B cell (primary cell): ENCODE measurements at regions not wholly inside any gene's neighbourhood (a gene's known extent, or its start where the extent isn't known, plus 50 kb on each side); places are given as distances from the start of the nearest gene placed in this dataset.

Source experiments
- ATAC-seq: fragments of 200-7000 bp; cut with Tn5 transposase; one replicate; pipeline ENCODE4 v1.10.0; 2021; ENCODE audit warnings: low read depth, mild to moderate bottlenecking, moderate number of reproducible peaks, moderate library complexity
- CTCF ChIA-PET: fragments of 350-600 bp; sonication (Branson Sonifier 250); formaldehyde crosslinking; loops from one replicate; lab custom pipeline; 2021; ENCODE audit warnings: antibody characterized with exemption, inconsistent platforms; lab: Charles Lee
- POLR2A ChIA-PET: fragments of 350-600 bp; sonication (Branson Sonifier 250); formaldehyde crosslinking; loops from one replicate; lab custom pipeline; 2021; ENCODE audit warnings: antibody characterized with exemption; lab: Charles Lee
- DNase-seq: peaks from one replicate; pipeline ENCODE4 v3.0.0; 2013
- H2AFZ ChIP-seq: 2 replicates; pipeline ENCODE4 v1.6.1; 2012; ENCODE audit warnings: mild to moderate bottlenecking, low read depth, low read length; ENCODE audit not compliant: insufficient read depth, poor library complexity, severe bottlenecking
- H3K27ac ChIP-seq, 2 donors: 1 replicate in 1 of 2; 2 replicates in 1 of 2; pipeline ENCODE4 v1.5.1; 2012 to 2013; ENCODE audit warnings: low read length in 2 of 2, mild to moderate bottlenecking in 2 of 2, moderate library complexity in 1 of 2
- H3K27me3 ChIP-seq, 4 experiments: fragments of 200-600 bp in 1 of 4; sonication (generic) in 1 of 4; replicated peaks in 1 of 4; 1 replicate in 2 of 4; 2 replicates in 2 of 4; pipeline versions ENCODE4 v1.6.1 to v1.7.0; 2013 to 2016; ENCODE audit warnings: low read length in 3 of 4, mild to moderate bottlenecking in 2 of 4, mixed read lengths in 1 of 4, moderate library complexity in 1 of 4; ENCODE audit not compliant: insufficient read depth in 4 of 4, control insufficient read depth in 3 of 4; ENCODE audit errors: control extremely low read depth in 1 of 4
- H3K36me3 ChIP-seq, 2 experiments: replicated peaks in 1 of 2; 1 replicate in 1 of 2; 2 replicates in 1 of 2; pipeline versions ENCODE4 v1.6.1 to v1.7.1; 2013; ENCODE audit warnings: low read length in 1 of 2; ENCODE audit not compliant: insufficient read depth in 2 of 2, control insufficient read depth in 1 of 2; ENCODE audit errors: control extremely low read depth in 1 of 2, extremely low read depth in 1 of 2
- H3K4me1 ChIP-seq, 2 donors: fragments of 200-600 bp in 1 of 2; sonication (generic) in 1 of 2; 1 replicate in 1 of 2; 2 replicates in 1 of 2; pipeline versions ENCODE4 v1.5.1 to v1.6.1; 2013 to 2017; ENCODE audit warnings: low read length in 2 of 2; ENCODE audit not compliant: control insufficient read depth in 2 of 2, insufficient read depth in 2 of 2
- H3K4me2 ChIP-seq: replicated peaks from 2 replicates; pipeline ENCODE3; 2012; ENCODE audit warnings: mild to moderate bottlenecking, low read depth, low read length; ENCODE audit not compliant: poor library complexity, severe bottlenecking
- H3K4me3 ChIP-seq, 5 experiments: fragments of 200-600 bp in 1 of 5; sonication (generic) in 1 of 5; 1 replicate in 3 of 5; 2 replicates in 2 of 5; pipeline versions ENCODE4 v1.5.1 to v1.7.0; 2011 to 2016; ENCODE audit warnings: low read length in 4 of 5, mild to moderate bottlenecking in 4 of 5, low read depth in 2 of 5, control low read depth in 1 of 5, moderate library complexity in 1 of 5; ENCODE audit not compliant: insufficient read depth in 1 of 5; ENCODE audit errors: control extremely low read depth in 1 of 5, extremely low read depth in 1 of 5
- H3K79me2 ChIP-seq: fragments of 200-600 bp; sonication (generic); one replicate; pipeline ENCODE4 v1.6.0; 2016; ENCODE audit warnings: low read length; ENCODE audit not compliant: control insufficient read depth, insufficient read depth
- H3K9ac ChIP-seq: fragments of 200-600 bp; sonication (generic); 2 replicates; pipeline ENCODE4 v1.6.1; 2017; ENCODE audit warnings: mild to moderate bottlenecking, low read length, moderate library complexity
- H3K9me3 ChIP-seq, 3 donors: one replicate each; pipeline versions ENCODE4 v1.6.1 to v1.7.1; 2013; ENCODE audit warnings: low read length in 2 of 3; ENCODE audit not compliant: control insufficient read depth in 2 of 3, insufficient read depth in 1 of 3; ENCODE audit errors: control extremely low read depth in 1 of 3
- H4K20me1 ChIP-seq: 2 replicates; pipeline ENCODE4 v1.6.0; 2012; ENCODE audit warnings: mild to moderate bottlenecking, low read length; ENCODE audit not compliant: insufficient read depth, control insufficient read depth, poor library complexity, severe bottlenecking
- H3K27ac Mint-ChIP-seq: one replicate; pipeline ENCODE4 v1.8.0; 2021; ENCODE audit warnings: mixed read lengths
- H3K27me3 Mint-ChIP-seq: one replicate; pipeline ENCODE4 v1.8.0; 2021; ENCODE audit warnings: mixed read lengths
- H3K4me1 Mint-ChIP-seq: one replicate; pipeline ENCODE4 v1.8.0; 2021; ENCODE audit warnings: mixed read lengths
- H3K4me3 Mint-ChIP-seq: one replicate; pipeline ENCODE4 v1.8.0; 2021; ENCODE audit warnings: mixed read lengths
- H3K9me3 Mint-ChIP-seq: one replicate; pipeline ENCODE4 v1.8.0; 2022; ENCODE audit warnings: mixed read lengths; ENCODE audit not compliant: insufficient read depth
- EZH2 ChIP-seq: IDR thresholded peaks from 2 replicates; pipeline ENCODE4 v1.6.1; 2012; ENCODE audit warnings: borderline replicate concordance, low read depth, mild to moderate bottlenecking, moderate library complexity, low read length; ENCODE audit not compliant: insufficient read depth, poor library complexity, severe bottlenecking
- WGBS: methylation state at CpG from one replicate; pipeline ENCODE4 v1.1.5; 2013; ENCODE audit warnings: missing lambda C conversion rate; ENCODE audit not compliant: insufficient coverage; 5-methylcytosine and 5-hydroxymethylcytosine counted together
- intact Hi-C: fragments of 100-400 bp; cut with micrococcal nuclease; formaldehyde crosslinking; loops from one replicate; pipeline ENCODE4 v1.10.0; 2022
- TF ChIP-seq, protein P1 (sequence below): fragments of 200-600 bp; IDR thresholded peaks from one replicate; pipeline ENCODE4 v1.8.0; 2022; ENCODE audit warnings: antibody characterized with exemption, mild to moderate bottlenecking

DNA sequence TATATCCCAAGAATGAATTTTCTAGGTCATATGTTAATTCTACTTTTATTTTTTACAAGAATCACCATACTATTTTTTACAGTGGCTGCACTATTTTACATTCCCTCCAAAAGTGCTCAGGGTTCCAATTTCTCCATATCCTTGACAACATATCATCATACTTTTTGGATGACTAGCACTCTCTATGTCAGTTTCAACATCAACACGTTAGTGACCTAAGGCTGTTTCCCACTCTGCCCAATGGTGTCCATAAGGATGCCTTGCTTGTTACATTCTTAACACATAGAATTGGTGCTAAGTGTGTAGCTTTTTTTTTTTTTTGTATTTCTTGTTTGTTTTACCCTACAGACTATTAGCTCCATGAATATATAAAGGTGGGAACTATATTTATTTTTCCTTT lies 175.4 kb downstream of the PCDH10 start:
- Histone ChIP-seq H3K4me3 (no peak overlapping the region), H3K27ac (no peak overlapping the region), H3K79me2 (no peaks in the 10 kb centered on the region), H3K9ac (no peak overlapping the region), H3K4me1 (no peaks in the 10 kb centered on the region), H4K20me1 (no peaks in the 10 kb centered on the region), H3K27me3 (no peaks in the 10 kb centered on the region), H3K36me3 (no peaks in the 10 kb centered on the region), H3K4me2 (no peak overlapping the region), H2AFZ (no peak overlapping the region), H3K9me3 (no peaks in the 10 kb centered on the region)
- ATAC-seq = no peak
- H3K27me3 Mint-ChIP-seq = no peaks in the 10 kb centered on the region
- H3K27ac Mint-ChIP-seq = no peak overlapping the region
- intact Hi-C loops = no loop called here
- no peak for DNase-seq
- TF ChIP-seq, protein P1, sequence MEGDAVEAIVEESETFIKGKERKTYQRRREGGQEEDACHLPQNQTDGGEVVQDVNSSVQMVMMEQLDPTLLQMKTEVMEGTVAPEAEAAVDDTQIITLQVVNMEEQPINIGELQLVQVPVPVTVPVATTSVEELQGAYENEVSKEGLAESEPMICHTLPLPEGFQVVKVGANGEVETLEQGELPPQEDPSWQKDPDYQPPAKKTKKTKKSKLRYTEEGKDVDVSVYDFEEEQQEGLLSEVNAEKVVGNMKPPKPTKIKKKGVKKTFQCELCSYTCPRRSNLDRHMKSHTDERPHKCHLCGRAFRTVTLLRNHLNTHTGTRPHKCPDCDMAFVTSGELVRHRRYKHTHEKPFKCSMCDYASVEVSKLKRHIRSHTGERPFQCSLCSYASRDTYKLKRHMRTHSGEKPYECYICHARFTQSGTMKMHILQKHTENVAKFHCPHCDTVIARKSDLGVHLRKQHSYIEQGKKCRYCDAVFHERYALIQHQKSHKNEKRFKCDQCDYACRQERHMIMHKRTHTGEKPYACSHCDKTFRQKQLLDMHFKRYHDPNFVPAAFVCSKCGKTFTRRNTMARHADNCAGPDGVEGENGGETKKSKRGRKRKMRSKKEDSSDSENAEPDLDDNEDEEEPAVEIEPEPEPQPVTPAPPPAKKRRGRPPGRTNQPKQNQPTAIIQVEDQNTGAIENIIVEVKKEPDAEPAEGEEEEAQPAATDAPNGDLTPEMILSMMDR = no peak
- no peak for TF ChIP-seq EZH2
- H3K9me3 Mint-ChIP-seq = no peaks in the 10 kb centered on the region
- no peaks in the 10 kb centered on the region for H3K4me1 Mint-ChIP-seq
- WGBS = no CpG with 5 or more reads among the region's 1 CpG
- POLR2A ChIA-PET = no interaction called here
- CTCF ChIA-PET = no interaction called here
- H3K4me3 Mint-ChIP-seq = no peak overlapping the region

DNA sequence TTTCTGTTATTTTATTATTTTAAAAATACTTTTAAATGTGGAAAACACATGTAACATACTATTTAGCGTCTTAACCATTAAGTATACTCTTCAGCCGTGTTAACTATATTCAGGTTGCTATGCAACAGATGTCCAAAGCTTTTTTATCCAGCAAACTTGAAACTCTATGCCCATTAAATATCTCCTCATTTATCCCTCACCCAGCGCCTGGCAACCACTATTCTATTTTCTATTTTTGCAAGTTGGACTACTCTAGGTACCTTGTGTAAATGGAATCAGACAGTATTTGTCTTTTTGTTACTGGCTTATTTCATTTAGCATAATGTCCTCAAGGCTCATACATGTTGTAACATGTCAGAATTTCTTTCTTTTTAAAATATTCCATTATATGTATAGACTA lies 174.6 kb downstream of the PCDH10 start:
- no peak for DNase-seq
- Histone ChIP-seq H2AFZ (no peak overlapping the region), H3K4me3 (no peak overlapping the region), H4K20me1 (no peaks in the 10 kb centered on the region), H3K79me2 (no peaks in the 10 kb centered on the region), H3K9ac (no peak overlapping the region), H3K36me3 (no peaks in the 10 kb centered on the region), H3K9me3 (no peaks in the 10 kb centered on the region), H3K27ac (no peak overlapping the region), H3K4me1 (no peaks in the 10 kb centered on the region), H3K4me2 (no peak overlapping the region), H3K27me3 (no peaks in the 10 kb centered on the region)
- CTCF ChIA-PET = no interaction called here
- 100% methylated on average over 2 of the region's 3 CpGs for WGBS
- Mint-ChIP-seq H3K4me1 (no peaks in the 10 kb centered on the region), H3K27me3 (no peaks in the 10 kb centered on the region), H3K4me3 (no peak overlapping the region), H3K9me3 (no peaks in the 10 kb centered on the region), H3K27ac (no peak overlapping the region)
- POLR2A ChIA-PET = no interaction called here
- no peak for ATAC-seq
- intact Hi-C loops = no loop called here
- TF ChIP-seq EZH2 = no peak
- TF ChIP-seq, protein P1 = no peak
